ENCODE measurements at regions not wholly inside any gene's neighbourhood (a gene's known extent, or its start where the extent isn't known, plus 50 kb on each side); places are given as distances from the start of the nearest gene placed in this dataset.

GRCh38 chr9:88792502-88792901 lies 198.8 kb upstream of the S1PR3 start:
- CTCF ChIA-PET = no interaction called here
- no peak overlapping the region for H3K27ac ChIP-seq (ENCODE audit: low read depth, low read length)
- no peaks in the 10 kb centered on the region for H3K9me3 ChIP-seq (ENCODE audit: control insufficient read depth, insufficient read depth, low read length)
- no peak for DNase-seq (ENCODE audit: low read depth, low spot score)
- H3K4me3 ChIP-seq (ENCODE audit: low read depth, low read length) = no peak overlapping the region
- TF ChIP-seq CTCF (IDR thresholded peaks at IDR 0.05; ENCODE audit: low read depth, low read length) = no peak
- POLR2A ChIA-PET = no interaction called here
- no peaks in the 10 kb centered on the region for H3K27me3 ChIP-seq (ENCODE audit: control insufficient read depth, insufficient read depth, low read length)

- no peaks in the 10 kb centered on the region for H3K9me3 ChIP-seq (ENCODE audit: control insufficient read depth, insufficient read depth, low read length)
- no peak overlapping the region for H3K4me3 ChIP-seq (ENCODE audit: low read depth, low read length)
- DNase-seq (ENCODE audit: low read depth, low spot score) = no peak
- no peaks in the 10 kb centered on the region for H3K27me3 ChIP-seq (ENCODE audit: control insufficient read depth, insufficient read depth, low read length)
- CTCF ChIA-PET = no interaction called here
- no peak for TF ChIP-seq CTCF (IDR thresholded peaks at IDR 0.05; ENCODE audit: low read depth, low read length)
- no peak overlapping the region for H3K27ac ChIP-seq (ENCODE audit: low read depth, low read length)
- POLR2A ChIA-PET = no interaction called here
Measured at GRCh38 chr9:88794100-88794499, 197.2 kb upstream of the S1PR3 start.

- ChIA-PET POLR2A (no interaction called here), CTCF (no interaction called here)
- no peak overlapping the region for H3K27ac ChIP-seq (ENCODE audit: low read depth, low read length)
- DNase-seq (ENCODE audit: low read depth, low spot score) = no peak
- H3K4me3 ChIP-seq (ENCODE audit: low read depth, low read length) = no peak overlapping the region
- no peak for TF ChIP-seq CTCF (IDR thresholded peaks at IDR 0.05; ENCODE audit: low read depth, low read length)
- H3K9me3 ChIP-seq (ENCODE audit: control insufficient read depth, insufficient read depth, low read length) = no peaks in the 10 kb centered on the region
- no peaks in the 10 kb centered on the region for H3K27me3 ChIP-seq (ENCODE audit: control insufficient read depth, insufficient read depth, low read length)
Measured at GRCh38 chr9:88796947-88797346, 194.3 kb upstream of the S1PR3 start.

GRCh38 chr9:88798476-88798875 lies 192.8 kb upstream of the S1PR3 start:
- CTCF ChIA-PET = interaction anchor here (0.8 kb wide), 1 partner anchor 16 kb away, joined by 3 read pairs; no protein-coding TSS in a partner anchor
- Histone ChIP-seq H3K27ac (ENCODE audit: low read depth, low read length) (no peak overlapping the region), H3K4me3 (ENCODE audit: low read depth, low read length) (no peak overlapping the region), H3K27me3 (ENCODE audit: control insufficient read depth, insufficient read depth, low read length) (no peaks in the 10 kb centered on the region), H3K9me3 (ENCODE audit: control insufficient read depth, insufficient read depth, low read length) (no peaks in the 10 kb centered on the region)
- POLR2A ChIA-PET = no interaction called here
- TF ChIP-seq CTCF (IDR thresholded peaks at IDR 0.05; ENCODE audit: low read depth, low read length) = no peak
- no peak for DNase-seq (ENCODE audit: low read depth, low spot score)

- H3K27me3 ChIP-seq (ENCODE audit: control insufficient read depth, insufficient read depth, low read length) = no peaks in the 10 kb centered on the region
- no peaks in the 10 kb centered on the region for H3K9me3 ChIP-seq (ENCODE audit: control insufficient read depth, insufficient read depth, low read length)
- no peak for TF ChIP-seq CTCF (IDR thresholded peaks at IDR 0.05; ENCODE audit: low read depth, low read length)
- ChIA-PET POLR2A (no interaction called here), CTCF (interaction anchor here (0.6 to 1.0 kb wide), 3 partner anchors 15 to 512 kb away, joined by 3 to 4 read pairs (median 3); no protein-coding TSS in a partner anchor)
- DNase-seq (ENCODE audit: low read depth, low spot score) = no peak
- H3K4me3 ChIP-seq (ENCODE audit: low read depth, low read length) = no peak overlapping the region
- H3K27ac ChIP-seq (ENCODE audit: low read depth, low read length) = no peak overlapping the region
Measured at GRCh38 chr9:88799541-88800328, 191.5 kb upstream of the S1PR3 start.
